SK-N-SH (cell line): ENCODE measurements at regions not wholly inside any gene's neighbourhood (a gene's known extent, or its start where the extent isn't known, plus 50 kb on each side); places are given as distances from the start of the nearest gene placed in this dataset.

Experiments used
- CTCF ChIA-PET: fragments of 300-600, 350-600 bp; formaldehyde crosslinking; extraction: SDS; loops from one replicate; lab custom pipeline; 2021; lab: Yijun Ruan, JAX
- POLR2A ChIA-PET: fragments of 350-600 bp; sonication (Branson Sonifier 250); formaldehyde crosslinking; extraction: SDS; loops from one replicate; lab custom pipeline; 2020; ENCODE audit warnings: antibody characterized with exemption, inconsistent platforms; lab: Yijun Ruan, JAX
- DNase-seq: peaks from one replicate; pipeline ENCODE4 v3.0.0; 2012
- H2AFZ ChIP-seq: fragments of 200-600 bp; sonication (generic); 2 replicates; pipeline ENCODE4 v1.8.1; 2016; ENCODE audit warnings: antibody characterized with exemption, mild to moderate bottlenecking, low read depth
- H3F3A ChIP-seq: fragments of 200-600 bp; sonication (generic); replicated peaks from 2 replicates; pipeline ENCODE3; 2016; ENCODE audit warnings: antibody characterized with exemption, mild to moderate bottlenecking; ENCODE audit not compliant: insufficient read depth
- H3K27ac ChIP-seq, 2 experiments: fragments of 200-500 bp in 1 of 2; fragments of 200-600 bp in 1 of 2; sonication (Bioruptor generic) in 1 of 2; sonication (generic), shearing (Covaris generic) in 1 of 2; 2 replicates each; pipeline versions ENCODE4 v1.5.1 to v1.6.1; 2014 to 2016; ENCODE audit warnings: low read depth in 2 of 2, inconsistent platforms in 1 of 2, low read length in 1 of 2, mild to moderate bottlenecking in 1 of 2, mixed read lengths in 1 of 2
- H3K27me3 ChIP-seq: fragments of 200-600 bp; sonication (generic), shearing (Covaris generic); 2 replicates; pipeline ENCODE4 v1.6.1; 2016; ENCODE audit warnings: mixed run types; ENCODE audit not compliant: insufficient read depth
- H3K36me3 ChIP-seq, 2 experiments: fragments of 200-500 bp in 1 of 2; fragments of 200-600 bp in 1 of 2; sonication (Bioruptor generic) in 1 of 2; sonication (generic) in 1 of 2; replicated peaks in 1 of 2; 2 replicates each; pipeline versions ENCODE3 to v1.5.1; 2014 to 2016; ENCODE audit warnings: low read length in 1 of 2, mild to moderate bottlenecking in 1 of 2; ENCODE audit not compliant: insufficient read depth in 2 of 2, control insufficient read depth in 1 of 2
- H3K4me1 ChIP-seq, 2 experiments: fragments of 200-500 bp in 1 of 2; fragments of 200-600 bp in 1 of 2; sonication (Bioruptor generic) in 1 of 2; sonication (generic), shearing (Covaris generic) in 1 of 2; 2 replicates each; pipeline versions ENCODE4 v1.5.1 to v1.6.1; 2014 to 2016; ENCODE audit warnings: low read depth in 1 of 2, low read length in 1 of 2, mixed run types in 1 of 2; ENCODE audit not compliant: insufficient read depth in 2 of 2, control insufficient read depth in 1 of 2
- H3K4me2 ChIP-seq: fragments of 200-600 bp; sonication (generic), shearing (Covaris generic); 2 replicates; pipeline ENCODE4 v1.6.1; 2017; ENCODE audit warnings: mixed run types
- H3K4me3 ChIP-seq, 2 experiments: fragments of 200-500 bp in 1 of 2; fragments of 200-600 bp in 1 of 2; sonication (Bioruptor generic) in 1 of 2; sonication (generic), shearing (Covaris generic) in 1 of 2; 2 replicates each; pipeline versions ENCODE4 v1.5.1 to v1.8.1; 2014 to 2016; ENCODE audit warnings: low read depth in 2 of 2, inconsistent platforms in 1 of 2, low read length in 1 of 2, mild to moderate bottlenecking in 1 of 2, mixed read lengths in 1 of 2, moderate library complexity in 1 of 2
- H3K79me2 ChIP-seq: fragments of 200-600 bp; sonication (generic); 2 replicates; pipeline ENCODE4 v1.8.1; 2017; ENCODE audit warnings: mild to moderate bottlenecking; ENCODE audit not compliant: insufficient read depth
- H3K9ac ChIP-seq: fragments of 200-600 bp; sonication (generic); 2 replicates; pipeline ENCODE4 v1.6.1; 2017; ENCODE audit warnings: mixed run types
- H3K9me2 ChIP-seq: fragments of 200-600 bp; sonication (generic); 2 replicates; pipeline ENCODE4 v1.6.1; 2017; ENCODE audit warnings: mixed run types
- H3K9me3 ChIP-seq: fragments of 200-600 bp; sonication (generic); 2 replicates; pipeline ENCODE4 v1.6.1; 2017; ENCODE audit warnings: mixed run types, mild to moderate bottlenecking, moderate library complexity
- H4K20me1 ChIP-seq: fragments of 200-600 bp; sonication (generic); 2 replicates; pipeline ENCODE4 v1.6.1; 2017; ENCODE audit warnings: mild to moderate bottlenecking, mixed run types; ENCODE audit not compliant: insufficient read depth
- CHD2 ChIP-seq: fragments of 150-350 bp; IDR thresholded peaks from 2 replicates; pipeline ENCODE4 v1.6.1; 2018; ENCODE audit warnings: low read length; ENCODE audit not compliant: partially characterized antibody
- CTCF ChIP-seq: fragments of 200-600 bp; sonication (generic); IDR thresholded peaks from 2 replicates; pipeline ENCODE4 v1.6.1; 2017; ENCODE audit warnings: antibody characterized with exemption, mild to moderate bottlenecking, moderate library complexity
- EP300 ChIP-seq, 2 experiments: IDR thresholded peaks; 2 replicates each; pipeline versions ENCODE4 v1.4.0 to v1.6.1; 2012; ENCODE audit warnings: borderline replicate concordance in 1 of 2, low read depth in 1 of 2, low read length in 1 of 2
- EZH2phosphoT487 ChIP-seq: fragments of 200-600 bp; sonication (generic); IDR thresholded peaks from 2 replicates; pipeline ENCODE4 v1.6.1; 2017; ENCODE audit warnings: low read depth, mixed run types, mild to moderate bottlenecking, antibody characterized with exemption, moderate library complexity, borderline replicate concordance
- GABPA ChIP-seq: IDR thresholded peaks from 2 replicates; pipeline ENCODE4 v1.4.0; 2012; ENCODE audit warnings: low read depth, mild to moderate bottlenecking
- IRF3 ChIP-seq: fragments of 150-350 bp; IDR thresholded peaks from 2 replicates; pipeline ENCODE4 v1.6.1; 2016; ENCODE audit warnings: mild to moderate bottlenecking, low read depth, low read length
- JUND ChIP-seq: IDR thresholded peaks from 2 replicates; pipeline ENCODE4 v1.4.0; 2012
- MEF2A ChIP-seq: IDR thresholded peaks from 2 replicates; pipeline ENCODE4 v1.4.0; 2012; ENCODE audit warnings: low read depth, borderline replicate concordance
- NRF1 ChIP-seq: IDR thresholded peaks from 2 replicates; pipeline ENCODE4 v1.6.1; 2012; ENCODE audit warnings: low read depth, mild to moderate bottlenecking, low read length
- POLR2AphosphoS5 ChIP-seq: IDR thresholded peaks from 2 replicates; pipeline ENCODE4 v1.6.1; 2012; ENCODE audit warnings: low read depth, low read length
- RCOR1 ChIP-seq: fragments of 150-350 bp; IDR thresholded peaks from 2 replicates; pipeline ENCODE4 v1.6.1; 2017; ENCODE audit warnings: antibody characterized with exemption, low read length
- RFX5 ChIP-seq: IDR thresholded peaks from 2 replicates; pipeline ENCODE4 v1.6.1; 2012; ENCODE audit warnings: mild to moderate bottlenecking, improper control_type of control experiment, low read length
- SIN3A ChIP-seq: IDR thresholded peaks from 2 replicates; pipeline ENCODE4 v1.6.1; 2012; ENCODE audit warnings: low read depth, mild to moderate bottlenecking, low read length, moderate library complexity, borderline replicate concordance
- SMC3 ChIP-seq: IDR thresholded peaks from 2 replicates; pipeline ENCODE4 v1.6.1; 2012; ENCODE audit warnings: low read depth, low read length, improper control_type of control experiment
- TEAD4 ChIP-seq: IDR thresholded peaks from 2 replicates; pipeline ENCODE4 v1.4.0; 2012; ENCODE audit warnings: mild to moderate bottlenecking, borderline replicate concordance; ENCODE audit not compliant: insufficient read depth
- USF1 ChIP-seq: IDR thresholded peaks from 2 replicates; pipeline ENCODE4 v1.4.0; 2012; ENCODE audit warnings: low read depth, borderline replicate concordance
- USF2 ChIP-seq: fragments of 150-350 bp; IDR thresholded peaks from 2 replicates; pipeline ENCODE4 v1.6.1; 2017; ENCODE audit warnings: antibody characterized with exemption, low read length, low read depth, borderline replicate concordance
- YY1 ChIP-seq: IDR thresholded peaks from 2 replicates; pipeline ENCODE4 v1.4.0; 2012; ENCODE audit warnings: low read depth, mild to moderate bottlenecking
- WGBS: methylation state at CpG from one replicate; pipeline ENCODE4 v1.1.6; 2017; ENCODE audit warnings: low lambda C conversion rate; 5-methylcytosine and 5-hydroxymethylcytosine counted together
- TF ChIP-seq, protein P1 (sequence below): IDR thresholded peaks from 2 replicates; pipeline ENCODE4; 2012

- WGBS: 63% methylated on average over 4 of the region's 4 CpGs
- Histone ChIP-seq H3K27ac (no peak overlapping the region), H2AFZ (no peak overlapping the region), H3K27me3 (no peaks in the 10 kb centered on the region), H3K4me2 (no peak overlapping the region), H3K4me3 (no peak overlapping the region), H3K9me3 (no peaks in the 10 kb centered on the region), H3F3A (no peaks in the 10 kb centered on the region), H3K4me1 (no peaks in the 10 kb centered on the region), H3K36me3 (no peaks in the 10 kb centered on the region), H3K9me2 (no peaks in the 10 kb centered on the region), H3K9ac (no peak overlapping the region), H3K79me2 (no peaks in the 10 kb centered on the region), H4K20me1 (no peaks in the 10 kb centered on the region)
- DNase-seq: no peak
- ChIA-PET POLR2A (no interaction called here), CTCF (no interaction called here)
- TF ChIP-seq NRF1 (no peak), TEAD4 (no peak), RCOR1 (no peak), CHD2 (no peak), EZH2phosphoT487 (no peak), USF1 (no peak), YY1 (no peak), POLR2AphosphoS5 (no peak), GABPA (no peak), JUND (no peak), CTCF (no peak), SMC3 (no peak), RFX5 (no peak), EP300 (IDR thresholded peaks at IDR 0.05; ENCODE audit: borderline replicate concordance in 1 of 2, low read depth in 1 of 2, low read length in 1 of 2) (no peak), SIN3A (no peak), USF2 (no peak), MEF2A (no peak), IRF3 (no peak)
- TF ChIP-seq, protein P1, sequence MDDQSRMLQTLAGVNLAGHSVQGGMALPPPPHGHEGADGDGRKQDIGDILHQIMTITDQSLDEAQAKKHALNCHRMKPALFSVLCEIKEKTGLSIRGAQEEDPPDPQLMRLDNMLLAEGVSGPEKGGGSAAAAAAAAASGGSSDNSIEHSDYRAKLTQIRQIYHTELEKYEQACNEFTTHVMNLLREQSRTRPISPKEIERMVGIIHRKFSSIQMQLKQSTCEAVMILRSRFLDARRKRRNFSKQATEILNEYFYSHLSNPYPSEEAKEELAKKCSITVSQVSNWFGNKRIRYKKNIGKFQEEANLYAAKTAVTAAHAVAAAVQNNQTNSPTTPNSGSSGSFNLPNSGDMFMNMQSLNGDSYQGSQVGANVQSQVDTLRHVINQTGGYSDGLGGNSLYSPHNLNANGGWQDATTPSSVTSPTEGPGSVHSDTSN: no peak
- TF ChIP-seq, all 33 proteins: peak for 0
Measured at GRCh38 chr12:90339837-90340236, 615.1 kb downstream of the CCER1 start.
